HCEC 1CT (cell line): ENCODE measurements at regions not wholly inside any gene's neighbourhood (a gene's known extent, or its start where the extent isn't known, plus 50 kb on each side); places are given as distances from the start of the nearest gene placed in this dataset.
"Not testable (repeated sequence)": the region's sequence is repeated elsewhere in the genome, so short reads cannot be mapped to it uniquely, and the experiment has no call there.

ENCODE experiments used
- DNase-seq: peaks from one replicate; pipeline ENCODE4 v3.0.0-alpha.2; 2017

- DNase-seq: no peak
Measured at GRCh38 chr2:175457895-175458448, 276.5 kb upstream of the ATP5MC3 start.

- DNase-seq: no peak
Measured at GRCh38 chr2:175454953-175455389, 273.5 kb upstream of the ATP5MC3 start.

- DNase-seq: no peak
Measured at GRCh38 chr2:175450029-175450760, 268.7 kb upstream of the ATP5MC3 start.

- DNase-seq: no peak
Measured at GRCh38 chr2:175449616-175450015, 268.1 kb upstream of the ATP5MC3 start.

- DNase-seq: no peak
Measured at GRCh38 chr2:175446201-175446600, 264.7 kb upstream of the ATP5MC3 start.

- no peak for DNase-seq
Measured at GRCh38 chr2:175445281-175445680, 263.8 kb upstream of the ATP5MC3 start.

GRCh38 chr2:175442441-175442840, 260.9 kb upstream of the ATP5MC3 start:
- DNase-seq: no peak

GRCh38 chr2:175441181-175441761, 259.8 kb upstream of the ATP5MC3 start:
- DNase-seq: no peak

GRCh38 chr2:175439416-175439815, 257.9 kb upstream of the ATP5MC3 start:
- no peak for DNase-seq

- DNase-seq: no peak
Measured at GRCh38 chr2:175437167-175437566, 255.7 kb upstream of the ATP5MC3 start.

- no peak for DNase-seq
Measured at GRCh38 chr2:175436076-175436475, 254.6 kb upstream of the ATP5MC3 start.

- no peak for DNase-seq
Measured at GRCh38 chr2:175435012-175435411, 253.5 kb upstream of the ATP5MC3 start.

GRCh38 chr2:175432793-175433192, 251.3 kb upstream of the ATP5MC3 start:
- no peak for DNase-seq

- no peak for DNase-seq
Measured at GRCh38 chr2:175432021-175432420, 250.5 kb upstream of the ATP5MC3 start.

- DNase-seq: no peak
Measured at GRCh38 chr2:175431101-175431946, 249.8 kb upstream of the ATP5MC3 start.

- no peak for DNase-seq
Measured at GRCh38 chr2:175430236-175430635, 248.7 kb upstream of the ATP5MC3 start.

- DNase-seq: no peak
Measured at GRCh38 chr2:175418224-175418835, 236.8 kb upstream of the ATP5MC3 start.

GRCh38 chr2:175414882-175415487, 233.5 kb upstream of the ATP5MC3 start:
- DNase-seq: peak; percentile 47

GRCh38 chr2:175414191-175414881, 232.8 kb upstream of the ATP5MC3 start:
- no peak for DNase-seq

GRCh38 chr2:175410941-175411340, 229.4 kb upstream of the ATP5MC3 start:
- DNase-seq: not testable (repeated sequence)

- no peak for DNase-seq
Measured at GRCh38 chr2:175404839-175405238, 223.3 kb upstream of the ATP5MC3 start.
